ENCODE measurements at regions not wholly inside any gene's neighbourhood (a gene's known extent, or its start where the extent isn't known, plus 50 kb on each side); places are given as distances from the start of the nearest gene placed in this dataset.
"Not testable (repeated sequence)": the region's sequence is repeated elsewhere in the genome, so short reads cannot be mapped to it uniquely, and the experiment has no call there.

DNA sequence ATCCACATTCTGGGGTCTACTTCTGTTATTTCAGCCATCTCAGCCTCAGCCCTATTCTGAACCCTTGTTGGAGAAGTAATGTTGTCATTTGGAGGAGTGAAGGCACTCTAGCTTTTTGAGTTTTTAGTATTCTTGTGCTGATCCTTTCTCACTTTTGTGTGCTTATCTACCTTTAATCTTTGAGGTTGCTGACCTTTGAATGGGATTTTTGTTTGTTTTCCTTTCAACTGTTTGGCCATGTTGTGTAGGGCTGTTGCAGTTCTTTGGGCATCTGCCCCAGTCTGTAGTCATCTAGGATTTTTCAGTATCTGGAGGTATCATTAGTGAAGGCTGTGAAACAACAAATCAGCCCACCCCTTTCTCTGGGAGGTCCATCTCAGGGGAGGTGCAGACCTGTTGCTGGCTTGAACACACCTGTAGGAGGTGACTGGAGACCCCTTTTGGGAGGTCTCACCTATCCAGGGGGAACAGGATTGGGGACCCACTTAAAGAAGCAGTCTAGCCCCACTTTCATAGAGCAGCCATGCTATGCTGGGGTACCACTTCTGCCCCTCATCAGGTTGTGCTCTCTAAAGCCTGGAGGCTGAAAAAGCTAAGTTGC, 1391.4 kb downstream of the UQCRFS1 start:
- no peak for DNase-seq
- Mint-ChIP-seq H3K9me3 (peaks cover 20 to 58% (median 23%) of the 10 kb centered on the region in 6 donors), H3K4me3 (no peak overlapping the region), H3K36me3 (peaks cover 0 to 6% (median 6%) of the 10 kb centered on the region in 3 donors), H3K27ac (no peak overlapping the region), H3K4me1 (no peaks in the 10 kb centered on the region), H3K27me3 (ENCODE audit: low read depth in 3 of 3) (peaks cover 0 to 2% (median 2%) of the 10 kb centered on the region in 3 donors)

DNA sequence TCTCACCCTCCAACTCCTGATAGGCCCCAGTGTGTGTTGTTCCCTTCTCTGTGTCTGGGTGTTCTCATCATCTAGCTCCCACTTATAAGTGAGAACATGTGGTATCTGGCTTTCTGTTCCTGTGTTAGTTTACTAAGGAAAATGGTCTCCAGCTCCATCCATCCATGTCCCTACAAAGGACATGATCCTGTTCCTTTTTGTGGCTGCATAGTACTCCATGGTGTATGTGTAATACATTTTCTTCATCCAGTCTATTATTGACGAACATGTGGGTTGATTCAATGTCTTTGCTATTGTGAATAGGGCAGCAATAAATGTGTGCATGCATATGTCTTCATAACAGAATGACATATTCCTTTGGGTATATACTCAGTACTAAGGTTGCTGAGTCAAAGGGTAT, 1397.0 kb downstream of the UQCRFS1 start:
- Mint-ChIP-seq H3K4me3 (no peak overlapping the region), H3K4me1 (no peaks in the 10 kb centered on the region), H3K27me3 (ENCODE audit: low read depth in 3 of 3) (peaks cover 0 to 2% (median 2%) of the 10 kb centered on the region in 3 donors), H3K27ac (no peak overlapping the region), H3K36me3 (peaks cover 0 to 4% (median 3%) of the 10 kb centered on the region in 3 donors), H3K9me3 (peaks cover 14 to 38% (median 21%) of the 10 kb centered on the region in 6 donors)
- DNase-seq, result no peak

DNA sequence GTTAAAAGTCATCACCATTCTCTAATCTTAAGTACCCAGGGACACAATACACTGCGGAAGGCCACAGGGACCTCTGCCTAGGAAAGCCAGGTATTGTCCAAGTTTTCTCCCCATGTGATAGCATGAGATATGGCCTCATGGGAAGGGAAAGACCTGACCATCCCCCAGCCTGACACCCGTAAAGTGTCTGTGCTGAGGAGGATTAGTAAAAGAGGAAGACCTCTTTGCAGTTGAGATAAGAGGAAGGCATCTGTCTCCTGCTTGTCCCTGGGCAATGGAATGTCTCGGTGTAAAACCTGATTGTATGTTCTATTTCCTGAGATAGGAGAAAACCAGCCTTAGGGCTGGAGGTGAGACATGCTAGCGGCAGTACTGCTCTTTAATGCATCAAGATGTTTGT, 1398.1 kb downstream of the UQCRFS1 start:
- H3K27ac Mint-ChIP-seq; DNase-seq; H3K4me3 Mint-ChIP-seq; H3K36me3 Mint-ChIP-seq; H3K4me1 Mint-ChIP-seq; H3K27me3 Mint-ChIP-seq (ENCODE audit: low read depth in 3 of 3): not testable (repeated sequence)
- H3K9me3 Mint-ChIP-seq, result peaks cover 10 to 34% (median 20%) of the 10 kb centered on the region in 6 donors

DNA sequence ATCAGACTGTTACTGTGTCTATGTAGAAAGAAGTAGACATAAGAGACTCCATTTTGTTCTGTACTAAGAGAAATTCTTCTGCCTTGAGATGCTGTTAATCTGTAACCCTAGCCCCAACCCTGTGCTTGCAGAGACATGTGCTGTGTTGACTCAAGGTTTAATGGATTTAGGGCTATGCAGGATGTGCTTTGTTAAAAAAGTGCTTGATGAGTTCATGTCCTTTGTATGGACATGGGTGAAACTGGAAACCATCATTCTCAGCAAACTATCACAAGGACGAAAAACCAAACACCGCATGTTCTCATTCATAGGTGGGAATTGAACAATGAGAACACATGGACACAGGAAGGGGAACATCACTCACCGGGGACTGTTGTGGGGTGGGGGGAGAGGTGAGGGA, 1398.7 kb downstream of the UQCRFS1 start:
- H3K27ac Mint-ChIP-seq; DNase-seq; H3K4me1 Mint-ChIP-seq; H3K36me3 Mint-ChIP-seq; H3K27me3 Mint-ChIP-seq (ENCODE audit: low read depth in 3 of 3); H3K4me3 Mint-ChIP-seq: not testable (repeated sequence)
- H3K9me3 Mint-ChIP-seq, result peaks cover 10 to 34% (median 20%) of the 10 kb centered on the region in 6 donors

DNA sequence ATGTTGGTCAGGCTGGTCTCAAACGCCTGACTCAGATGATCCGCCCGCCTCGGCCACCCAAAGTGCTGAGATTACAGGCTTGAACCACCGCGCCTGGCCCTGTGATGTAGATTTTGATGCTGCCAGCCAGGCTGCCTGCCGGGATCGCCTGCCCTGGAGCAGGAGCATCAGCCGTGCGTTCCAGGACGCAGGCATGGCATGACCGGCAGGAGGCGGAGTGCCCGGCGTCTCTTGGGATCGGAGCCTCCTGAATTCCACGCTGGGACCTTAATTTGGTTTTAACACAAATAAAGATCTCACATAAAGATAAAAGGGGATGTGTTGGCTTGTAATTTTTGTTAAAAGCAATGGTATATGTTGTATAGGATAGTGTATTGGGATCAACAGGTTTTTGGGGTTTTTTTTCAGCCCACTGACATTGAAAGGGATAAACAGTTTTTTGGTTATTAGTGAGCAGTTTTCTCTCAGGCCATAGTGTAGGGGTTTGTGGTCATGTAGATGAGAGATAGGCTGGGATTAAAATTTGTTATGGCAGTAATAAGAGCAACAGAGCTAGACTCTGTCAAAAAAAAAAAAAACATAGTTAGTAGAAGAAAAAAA, 1406.4 kb downstream of the UQCRFS1 start:
- no peak overlapping the region for H3K4me3 Mint-ChIP-seq
- H3K27ac Mint-ChIP-seq, result no peak overlapping the region
- no peak for DNase-seq
- peaks cover 0 to 7% (median 0%) of the 10 kb centered on the region in 6 donors for H3K9me3 Mint-ChIP-seq
- H3K27me3 Mint-ChIP-seq (ENCODE audit: low read depth in 3 of 3), result peaks cover 0 to 2% (median 0%) of the 10 kb centered on the region in 3 donors
- no peaks in the 10 kb centered on the region for H3K4me1 Mint-ChIP-seq
- H3K36me3 Mint-ChIP-seq, result peaks cover 0 to 16% (median 15%) of the 10 kb centered on the region in 3 donors

DNA sequence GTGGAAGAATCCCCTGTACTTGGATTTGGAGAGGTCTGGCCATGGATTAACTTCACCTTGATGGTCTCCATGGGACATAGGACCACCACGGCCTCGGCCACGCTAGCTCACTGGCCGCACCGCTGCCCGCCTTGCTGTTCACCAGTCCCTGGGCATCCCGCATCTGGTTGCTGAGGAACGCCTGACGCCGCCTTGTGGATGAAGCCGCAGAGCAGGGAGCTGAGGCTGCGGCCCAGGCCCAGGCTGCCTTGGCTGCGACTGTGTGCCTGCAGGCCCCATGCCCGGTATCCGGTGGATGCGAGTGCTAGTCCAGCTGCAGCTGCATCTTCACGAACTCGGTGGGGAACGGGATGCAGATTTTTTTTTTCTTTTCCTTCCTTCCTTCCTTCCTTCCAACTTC, 1407.1 kb downstream of the UQCRFS1 start:
- Mint-ChIP-seq H3K36me3 (peaks cover 0 to 19% (median 17%) of the 10 kb centered on the region in 3 donors), H3K4me3 (no peak overlapping the region), H3K4me1 (peaks cover under 1 to 3% of the 10 kb centered on the region in 2 donors), H3K27me3 (ENCODE audit: low read depth in 3 of 3) (peaks cover 0 to 2% (median 0%) of the 10 kb centered on the region in 3 donors), H3K27ac (no peak overlapping the region), H3K9me3 (peaks cover 0 to 7% (median 0%) of the 10 kb centered on the region in 6 donors)
- DNase-seq, result no peak

DNA sequence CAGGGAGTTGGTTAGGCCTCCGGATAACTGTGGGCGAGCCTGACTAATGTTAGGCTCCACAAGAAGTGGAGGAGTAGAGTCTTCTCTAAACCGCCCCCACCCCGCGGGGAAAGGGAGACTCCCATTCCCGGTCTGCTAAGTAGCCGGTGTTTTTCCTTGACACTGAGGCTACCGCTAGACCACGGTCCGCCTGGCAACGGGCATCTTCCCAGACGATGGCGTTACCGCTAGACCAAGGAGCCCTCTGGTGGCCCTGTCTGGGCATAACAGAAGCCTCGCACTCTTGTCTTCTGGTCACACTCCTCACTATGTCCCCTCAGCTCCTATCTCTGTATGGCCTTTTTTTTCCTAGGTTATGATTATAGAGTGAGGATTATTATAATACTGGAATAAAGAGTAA, 1410.7 kb downstream of the UQCRFS1 start:
- not testable (repeated sequence) for H3K27ac Mint-ChIP-seq; H3K9me3 Mint-ChIP-seq; H3K27me3 Mint-ChIP-seq (ENCODE audit: low read depth in 3 of 3); H3K4me3 Mint-ChIP-seq; DNase-seq
- peaks cover 3 to 23% (median 21%) of the 10 kb centered on the region in 3 donors for H3K36me3 Mint-ChIP-seq
- H3K4me1 Mint-ChIP-seq, result peaks cover 12 to 25% of the 10 kb centered on the region in 2 donors

DNA sequence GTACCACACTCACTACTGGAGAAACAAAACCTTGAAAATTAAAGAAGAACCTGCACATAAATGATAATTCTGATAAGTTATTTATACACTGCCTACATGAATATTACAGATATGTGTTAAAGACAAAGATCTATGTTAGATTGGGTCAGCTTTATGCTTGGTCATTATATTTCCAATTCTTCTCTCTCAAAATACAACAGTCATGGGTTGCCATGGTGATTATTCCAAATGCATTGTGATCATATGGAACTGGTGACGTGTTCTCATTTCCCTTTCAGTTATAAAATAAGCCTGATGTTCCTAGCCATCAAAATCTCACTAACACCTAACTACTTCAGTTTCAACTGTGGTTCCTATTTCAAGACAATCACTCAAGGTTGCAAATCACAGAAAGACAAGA, 1416.4 kb downstream of the UQCRFS1 start:
- Mint-ChIP-seq H3K9me3 (no peaks in the 10 kb centered on the region), H3K36me3 (peaks cover 3 to 8% (median 6%) of the 10 kb centered on the region in 3 donors), H3K4me1 (peaks cover 41 to 68% of the 10 kb centered on the region in 2 donors), H3K27me3 (ENCODE audit: low read depth in 3 of 3) (no peaks in the 10 kb centered on the region), H3K4me3 (peak overlapping the region in 2 of 5 donors; percentile 26 to 40), H3K27ac (peak overlapping the region in 2 of 6 donors; percentile 6 to 11)
- DNase-seq, result no peak

DNA sequence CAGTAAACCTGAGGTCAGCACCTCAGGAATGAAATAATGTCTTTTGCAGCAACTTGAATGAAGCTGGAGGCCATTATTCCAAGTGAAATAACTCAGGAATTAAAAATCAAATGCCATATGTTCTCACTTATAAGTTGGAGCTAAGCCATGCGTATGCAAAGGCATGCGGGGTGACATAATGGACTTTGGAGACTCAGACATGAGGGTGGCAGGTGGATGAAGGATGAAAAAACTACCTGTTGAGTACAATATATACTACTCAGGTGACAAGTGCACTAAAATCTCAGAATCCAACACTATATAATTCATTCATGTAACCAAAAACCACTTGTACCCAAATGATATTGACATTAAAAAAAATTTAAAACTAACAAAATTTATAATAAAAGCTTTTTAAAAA, 1416.9 kb downstream of the UQCRFS1 start:
- H3K36me3 Mint-ChIP-seq, result peaks cover 3 to 6% (median 4%) of the 10 kb centered on the region in 3 donors
- H3K4me3 Mint-ChIP-seq, result peak overlapping the region in 4 of 5 donors; percentile 44 to 61 (median 50)
- no peaks in the 10 kb centered on the region for H3K9me3 Mint-ChIP-seq
- H3K4me1 Mint-ChIP-seq, result peaks cover 41 to 68% of the 10 kb centered on the region in 2 donors
- peak overlapping the region in 1 of 6 donors; percentile 34 for H3K27ac Mint-ChIP-seq
- DNase-seq, result no peak
- no peaks in the 10 kb centered on the region for H3K27me3 Mint-ChIP-seq (ENCODE audit: low read depth in 3 of 3)

DNA sequence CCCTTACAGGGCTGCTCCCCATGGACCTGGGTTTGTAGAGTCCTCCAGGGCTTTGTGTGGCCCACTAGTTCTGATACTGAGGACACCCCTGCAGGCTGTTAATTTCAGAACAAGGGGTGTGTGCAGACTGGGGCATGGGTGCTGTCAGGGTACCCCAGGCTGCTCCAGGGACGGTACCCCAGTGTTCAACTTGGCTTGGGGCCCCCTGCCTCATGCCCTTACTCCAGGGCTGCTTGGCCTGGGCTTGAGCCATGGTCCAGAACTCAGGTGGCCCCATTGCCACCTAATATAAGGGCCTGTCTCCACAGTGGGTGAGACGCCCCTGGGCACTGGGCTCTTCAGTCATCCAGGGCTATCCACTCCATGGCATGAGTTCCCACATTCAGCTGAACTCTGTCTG, 1417.6 kb downstream of the UQCRFS1 start:
- H3K4me3 Mint-ChIP-seq, result peak overlapping the region in 4 of 5 donors; percentile 44 to 99 (median 95)
- peaks cover 3 to 6% (median 4%) of the 10 kb centered on the region in 3 donors for H3K36me3 Mint-ChIP-seq
- H3K27me3 Mint-ChIP-seq (ENCODE audit: low read depth in 3 of 3), result no peaks in the 10 kb centered on the region
- H3K4me1 Mint-ChIP-seq, result peaks cover 38 to 66% of the 10 kb centered on the region in 2 donors
- H3K9me3 Mint-ChIP-seq, result no peaks in the 10 kb centered on the region
- peak overlapping the region in 2 of 6 donors; percentile 19 to 34 for H3K27ac Mint-ChIP-seq
- DNase-seq, result no peak

DNA sequence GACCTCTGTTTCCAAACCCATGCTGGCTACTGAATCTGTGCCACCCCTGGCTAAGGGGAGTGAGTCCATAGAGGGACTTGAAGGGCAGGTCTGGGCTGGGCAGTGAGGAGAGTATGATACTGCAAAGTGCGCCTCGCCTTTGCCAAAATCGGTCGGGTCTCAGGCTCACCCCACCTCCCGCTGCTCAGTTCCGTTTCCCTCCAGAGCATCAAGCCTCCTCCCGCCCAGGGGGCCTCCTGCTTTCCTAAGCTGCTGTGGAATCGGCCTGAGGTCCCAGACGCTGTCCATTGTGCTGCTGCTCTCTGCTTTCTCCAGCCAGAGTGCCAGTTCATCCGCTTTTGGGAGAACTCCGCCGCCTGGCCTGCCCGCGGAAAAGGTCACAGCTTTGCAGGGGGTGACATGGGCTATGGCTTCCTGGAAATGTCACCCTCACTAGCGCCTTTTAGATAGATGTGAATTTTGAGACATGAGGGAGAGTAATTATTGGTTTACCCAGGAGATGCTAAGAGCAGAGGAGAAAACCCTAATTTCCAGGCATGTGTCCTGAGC, 1418.4 kb downstream of the UQCRFS1 start:
- DNase-seq, result no peak
- H3K9me3 Mint-ChIP-seq, result no peaks in the 10 kb centered on the region
- H3K36me3 Mint-ChIP-seq, result peaks cover 3 to 6% (median 4%) of the 10 kb centered on the region in 3 donors
- H3K4me1 Mint-ChIP-seq, result peaks cover 32 to 58% of the 10 kb centered on the region in 2 donors
- peak overlapping the region; percentile 83 to 98 (median 96) for H3K27ac Mint-ChIP-seq
- no peaks in the 10 kb centered on the region for H3K27me3 Mint-ChIP-seq (ENCODE audit: low read depth in 3 of 3)
- H3K4me3 Mint-ChIP-seq, result peak overlapping the region; percentile 94 to 99 (median 96)

DNA sequence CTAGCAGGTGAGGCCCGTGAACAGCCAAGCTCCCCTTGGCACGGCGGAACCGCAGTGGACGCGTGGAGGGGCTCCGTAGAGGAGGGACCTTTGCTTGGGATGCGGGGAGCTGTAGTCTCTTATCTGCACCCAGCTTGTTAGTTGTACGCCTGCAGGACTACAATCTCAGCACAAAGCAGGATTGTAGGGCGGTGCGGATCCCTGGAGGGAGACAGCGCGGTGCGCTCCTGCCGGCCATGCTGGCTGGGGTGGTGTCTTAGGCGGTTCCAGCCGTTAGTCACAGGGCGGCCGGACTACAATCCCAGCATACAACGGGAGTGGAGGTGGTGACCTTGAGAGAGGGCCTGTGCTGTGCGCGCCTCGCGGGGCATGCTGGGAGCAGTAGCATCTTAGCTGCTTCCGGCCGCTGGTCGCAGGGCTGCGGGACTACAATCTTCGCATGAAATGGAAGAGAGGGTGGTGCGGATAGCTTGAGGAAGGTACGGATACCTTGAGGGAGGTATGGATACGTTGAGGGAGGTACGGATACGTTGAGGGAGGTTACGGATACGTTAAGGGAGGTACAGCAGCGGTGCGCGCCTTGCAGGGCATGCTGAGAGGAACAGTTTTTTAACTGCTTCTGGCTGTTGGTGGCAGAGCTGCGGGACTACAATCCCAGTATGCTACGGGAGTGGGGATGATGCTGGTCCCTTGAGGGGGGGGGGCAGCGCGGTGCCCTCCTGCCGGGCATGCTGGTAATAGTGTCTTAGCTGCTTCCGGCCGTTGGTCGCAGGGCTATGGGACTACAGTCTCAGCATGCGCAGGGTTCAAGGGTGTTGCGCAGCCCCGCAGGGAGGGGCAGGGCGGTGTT, 1419.1 kb downstream of the UQCRFS1 start:
- H3K4me3 Mint-ChIP-seq, result peak overlapping the region; percentile 94 to 99 (median 96)
- H3K27me3 Mint-ChIP-seq (ENCODE audit: low read depth in 3 of 3), result no peaks in the 10 kb centered on the region
- H3K27ac Mint-ChIP-seq, result peak overlapping the region; percentile 83 to 98 (median 96)
- peaks cover 3 to 7% (median 6%) of the 10 kb centered on the region in 3 donors for H3K36me3 Mint-ChIP-seq
- H3K9me3 Mint-ChIP-seq, result no peaks in the 10 kb centered on the region
- DNase-seq, result peak; percentile 86 to 87 (median 86)
- peaks cover 29 to 51% of the 10 kb centered on the region in 2 donors for H3K4me1 Mint-ChIP-seq

DNA sequence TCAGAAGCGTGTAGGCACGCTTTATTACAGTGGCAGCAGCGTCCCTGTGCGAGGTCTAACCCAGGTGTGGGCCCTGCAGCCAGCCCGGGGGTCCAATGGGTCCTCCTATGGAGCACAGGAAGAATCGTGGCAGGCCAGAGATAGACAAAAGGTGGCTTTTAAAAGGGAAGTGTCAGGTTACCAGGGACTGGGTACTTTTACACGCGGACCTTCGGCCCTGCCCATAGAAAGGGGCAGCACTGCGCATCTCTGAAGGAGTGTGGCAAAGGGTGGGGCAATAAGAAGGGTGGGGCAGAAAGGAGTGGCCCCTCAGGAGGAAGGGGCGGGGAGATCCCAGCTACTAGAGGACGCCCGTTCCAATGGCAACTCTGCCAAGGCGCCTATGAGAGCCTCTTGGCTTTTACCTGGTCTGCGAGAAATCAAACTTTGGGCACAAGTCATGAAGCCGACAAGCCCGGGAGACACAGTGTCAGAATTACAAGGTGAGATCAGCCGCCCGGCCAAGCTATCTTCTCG, 1419.8 kb downstream of the UQCRFS1 start:
- Mint-ChIP-seq H3K36me3 (peaks cover 4 to 9% (median 7%) of the 10 kb centered on the region in 3 donors), H3K9me3 (no peaks in the 10 kb centered on the region), H3K27ac (peak overlapping the region; percentile 83 to 98 (median 96)), H3K27me3 (ENCODE audit: low read depth in 3 of 3) (no peaks in the 10 kb centered on the region), H3K4me1 (peaks cover 29 to 50% of the 10 kb centered on the region in 2 donors), H3K4me3 (peak overlapping the region; percentile 94 to 99 (median 96))
- no peak for DNase-seq

Measured in immature natural killer cell (primary cell).